SIG-M5 (cell line): ENCODE measurements at regions not wholly inside any gene's neighbourhood (a gene's known extent, or its start where the extent isn't known, plus 50 kb on each side); places are given as distances from the start of the nearest gene placed in this dataset.
"Not testable (repeated sequence)": the region's sequence is repeated elsewhere in the genome, so short reads cannot be mapped to it uniquely, and the experiment has no call there.

Source experiments
- DNase-seq: peaks from one replicate; lab custom pipeline; 2025; lab: John Stamatoyannopoulos, UW

- DNase-seq = no peak
These were observed 232.6 kb downstream of the VRK1 start for GRCh38 chr14:97029800-97030199.

- no peak for DNase-seq
These were observed 234.3 kb downstream of the VRK1 start for GRCh38 chr14:97031530-97031929.

GRCh38 chr14:97033556-97034081 lies 236.4 kb downstream of the VRK1 start:
- no peak for DNase-seq

GRCh38 chr14:97036086-97036852 lies 239.1 kb downstream of the VRK1 start:
- no peak for DNase-seq

GRCh38 chr14:97039717-97040363 lies 242.7 kb downstream of the VRK1 start:
- DNase-seq = no peak

- DNase-seq = no peak
These were observed 249.8 kb downstream of the VRK1 start for GRCh38 chr14:97046967-97047366.

GRCh38 chr14:97052001-97052400 lies 254.8 kb downstream of the VRK1 start:
- no peak for DNase-seq

- no peak for DNase-seq
These were observed 256.8 kb downstream of the VRK1 start for GRCh38 chr14:97053941-97054340.

- no peak for DNase-seq
These were observed 258.2 kb downstream of the VRK1 start for GRCh38 chr14:97055355-97055754.

GRCh38 chr14:97056086-97056485 lies 258.9 kb downstream of the VRK1 start:
- DNase-seq = no peak

- DNase-seq = no peak
These were observed 260.3 kb downstream of the VRK1 start for GRCh38 chr14:97057238-97058073.

GRCh38 chr14:97058074-97058467 lies 260.9 kb downstream of the VRK1 start:
- DNase-seq = no peak

- DNase-seq = no peak
These were observed 261.4 kb downstream of the VRK1 start for GRCh38 chr14:97058589-97058988.

- DNase-seq = no peak
These were observed 264.0 kb downstream of the VRK1 start for GRCh38 chr14:97061198-97061597.

- DNase-seq = no peak
These were observed 264.5 kb downstream of the VRK1 start for GRCh38 chr14:97061714-97062113.

GRCh38 chr14:97065305-97066067 lies 268.3 kb downstream of the VRK1 start:
- DNase-seq = no peak

GRCh38 chr14:97066068-97066899 lies 269.1 kb downstream of the VRK1 start:
- DNase-seq = no peak

GRCh38 chr14:97068293-97068692 lies 271.1 kb downstream of the VRK1 start:
- DNase-seq = not testable (repeated sequence)

- DNase-seq = no peak
These were observed 273.1 kb downstream of the VRK1 start for GRCh38 chr14:97070259-97070658.

GRCh38 chr14:97071177-97071576 lies 274.0 kb downstream of the VRK1 start:
- no peak for DNase-seq

- DNase-seq = no peak
These were observed 276.4 kb downstream of the VRK1 start for GRCh38 chr14:97073622-97074021.
